ENCODE measurements at regions not wholly inside any gene's neighbourhood (a gene's known extent, or its start where the extent isn't known, plus 50 kb on each side); places are given as distances from the start of the nearest gene placed in this dataset.

GRCh38 chr21:26412885-26413284 lies 160.2 kb downstream of the CYYR1 start:
- DNase-seq (ENCODE audit: low read depth): no peak

DNA sequence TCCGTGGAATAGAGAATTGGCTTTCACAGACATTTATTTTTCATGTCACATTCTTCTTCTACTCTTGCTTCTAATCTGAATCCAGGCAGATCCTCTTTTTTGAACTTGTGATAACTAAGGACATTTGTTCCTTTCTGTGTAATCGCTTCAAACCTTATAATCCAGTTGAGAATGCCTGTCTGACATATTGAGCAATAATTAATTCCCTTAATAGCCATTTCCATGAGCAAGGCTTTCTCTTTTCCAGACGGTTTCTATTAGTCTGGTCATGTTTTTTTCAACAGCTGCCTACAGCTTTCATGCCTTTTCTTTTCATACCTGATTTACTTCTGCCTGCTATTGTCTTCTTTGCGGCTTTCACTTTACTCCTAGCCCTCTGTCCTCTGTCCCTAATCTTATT lies 163.4 kb downstream of the CYYR1 start:
- DNase-seq (ENCODE audit: low read depth): peak; percentile 54

DNA sequence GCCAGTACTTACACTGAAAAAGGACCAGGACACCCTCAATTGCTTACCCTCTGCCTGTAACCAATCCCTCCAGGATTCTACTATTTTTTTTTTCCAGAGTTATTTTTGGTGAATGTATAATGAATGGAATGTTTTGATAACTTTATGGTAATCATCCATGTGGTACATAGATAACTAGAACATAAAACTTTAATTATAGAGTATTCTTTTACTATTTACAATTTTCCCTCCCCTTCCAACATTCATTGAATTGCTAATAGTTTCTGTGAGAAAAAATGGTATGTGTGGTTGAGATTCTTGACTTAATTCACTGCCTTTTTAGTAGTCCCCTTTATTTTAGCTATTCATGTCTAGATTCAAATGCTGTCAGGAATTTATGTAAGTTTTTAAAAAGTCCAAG lies 164.6 kb downstream of the CYYR1 start:
- DNase-seq (ENCODE audit: low read depth): no peak

- no peak for DNase-seq (ENCODE audit: low read depth)
Observed at GRCh38 chr21:26406526-26406925, 166.6 kb downstream of the CYYR1 start.

GRCh38 chr21:26405735-26406361 lies 167.2 kb downstream of the CYYR1 start:
- peak; percentile 88 for DNase-seq (ENCODE audit: low read depth)

GRCh38 chr21:26405071-26405470 lies 168.0 kb downstream of the CYYR1 start:
- DNase-seq (ENCODE audit: low read depth): peak; percentile 51

DNA sequence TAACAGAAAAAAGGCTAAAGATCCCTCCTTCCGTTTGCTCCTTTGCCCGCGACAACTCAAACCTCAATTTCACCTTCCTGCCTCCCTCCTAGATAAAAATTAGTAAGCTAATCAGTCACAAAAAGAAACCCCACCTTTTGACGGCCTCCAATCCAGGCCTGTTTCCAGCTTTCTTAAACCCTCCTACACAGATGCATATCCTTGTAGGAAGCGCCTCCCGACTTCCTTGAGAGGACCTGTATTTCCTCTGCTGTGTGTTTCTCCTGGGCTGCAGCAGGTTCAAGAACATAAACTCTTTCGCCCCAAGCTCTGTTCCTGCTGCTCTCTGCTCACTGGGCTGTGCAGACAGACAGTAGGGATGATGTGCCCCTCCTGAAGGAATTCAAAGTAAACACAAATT lies 168.8 kb downstream of the CYYR1 start:
- DNase-seq (ENCODE audit: low read depth): no peak

- no peak for DNase-seq (ENCODE audit: low read depth)
Observed at GRCh38 chr21:26403321-26403720, 169.8 kb downstream of the CYYR1 start.

- no peak for DNase-seq (ENCODE audit: low read depth)
Observed at GRCh38 chr21:26397545-26397944, 175.5 kb downstream of the CYYR1 start.

DNA sequence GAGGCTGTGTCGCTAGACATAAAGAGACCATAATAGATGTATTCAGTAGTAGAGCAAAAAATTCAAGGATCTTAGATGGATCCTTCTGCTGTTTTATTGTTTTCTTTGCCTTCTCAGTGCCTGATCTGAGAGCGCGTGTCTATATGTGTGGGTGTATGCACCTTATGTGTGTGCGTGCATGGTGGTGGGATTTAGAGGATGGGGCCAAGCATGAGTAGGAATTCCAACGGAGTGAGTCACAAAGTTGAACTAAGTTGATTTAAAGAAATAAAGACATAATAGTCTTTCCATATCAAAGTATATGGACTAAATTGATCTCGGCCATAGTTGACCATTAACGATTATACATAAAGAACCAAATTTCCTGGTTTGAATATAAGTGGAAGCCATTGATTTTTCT lies 178.7 kb downstream of the CYYR1 start:
- no peak for DNase-seq (ENCODE audit: low read depth)

GRCh38 chr21:26391166-26391565 lies 181.9 kb downstream of the CYYR1 start:
- DNase-seq (ENCODE audit: low read depth): no peak

GRCh38 chr21:26389971-26390641 lies 183.0 kb downstream of the CYYR1 start:
- peak; percentile 40 for DNase-seq (ENCODE audit: low read depth)

GRCh38 chr21:26388731-26389231 lies 184.3 kb downstream of the CYYR1 start:
- DNase-seq (ENCODE audit: low read depth): peak; percentile 16

DNA sequence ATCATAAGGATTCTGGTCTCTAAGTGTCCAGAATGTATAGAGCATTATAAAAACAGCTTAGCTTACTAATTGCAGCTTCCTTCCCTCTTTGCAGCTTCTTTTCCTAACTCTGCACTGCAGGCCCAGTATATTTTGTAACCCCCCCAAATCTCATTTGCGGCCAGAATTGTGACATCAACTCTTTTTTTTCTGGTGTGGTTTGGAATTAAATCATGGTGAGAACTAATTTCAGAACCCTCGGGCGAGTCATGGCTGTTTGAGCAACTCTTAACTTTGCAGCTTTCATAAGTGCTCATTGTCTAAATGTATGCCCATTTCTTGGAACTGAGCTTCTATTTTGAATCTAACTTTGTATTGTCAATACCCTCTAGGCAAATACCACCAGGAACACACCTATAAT lies 187.4 kb downstream of the CYYR1 start:
- DNase-seq (ENCODE audit: low read depth): peak; percentile 58

DNA sequence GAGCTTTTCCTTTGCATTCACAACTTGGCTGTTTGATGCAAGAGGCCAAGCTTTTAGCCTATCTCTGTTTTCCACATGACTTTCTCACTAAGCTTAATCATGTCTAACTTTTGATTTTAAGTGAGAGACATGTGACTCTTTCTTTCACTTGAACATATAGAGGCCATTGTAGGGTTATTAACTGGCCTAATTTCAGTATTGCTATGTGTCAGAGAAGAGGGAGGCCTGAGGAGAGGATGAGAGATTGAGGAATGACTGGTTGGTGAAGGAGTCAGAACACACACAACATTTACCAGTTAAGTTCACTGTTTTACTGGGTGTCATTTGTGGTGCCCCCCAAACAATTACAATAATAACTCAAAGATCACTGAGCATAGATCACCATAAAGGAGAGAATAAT lies 193.5 kb downstream of the CYYR1 start:
- DNase-seq (ENCODE audit: low read depth): no peak

- no peak for DNase-seq (ENCODE audit: low read depth)
Observed at GRCh38 chr21:26377111-26377694, 195.9 kb downstream of the CYYR1 start.

- no peak for DNase-seq (ENCODE audit: low read depth)
Observed at GRCh38 chr21:26374817-26375216, 198.3 kb downstream of the CYYR1 start.

DNA sequence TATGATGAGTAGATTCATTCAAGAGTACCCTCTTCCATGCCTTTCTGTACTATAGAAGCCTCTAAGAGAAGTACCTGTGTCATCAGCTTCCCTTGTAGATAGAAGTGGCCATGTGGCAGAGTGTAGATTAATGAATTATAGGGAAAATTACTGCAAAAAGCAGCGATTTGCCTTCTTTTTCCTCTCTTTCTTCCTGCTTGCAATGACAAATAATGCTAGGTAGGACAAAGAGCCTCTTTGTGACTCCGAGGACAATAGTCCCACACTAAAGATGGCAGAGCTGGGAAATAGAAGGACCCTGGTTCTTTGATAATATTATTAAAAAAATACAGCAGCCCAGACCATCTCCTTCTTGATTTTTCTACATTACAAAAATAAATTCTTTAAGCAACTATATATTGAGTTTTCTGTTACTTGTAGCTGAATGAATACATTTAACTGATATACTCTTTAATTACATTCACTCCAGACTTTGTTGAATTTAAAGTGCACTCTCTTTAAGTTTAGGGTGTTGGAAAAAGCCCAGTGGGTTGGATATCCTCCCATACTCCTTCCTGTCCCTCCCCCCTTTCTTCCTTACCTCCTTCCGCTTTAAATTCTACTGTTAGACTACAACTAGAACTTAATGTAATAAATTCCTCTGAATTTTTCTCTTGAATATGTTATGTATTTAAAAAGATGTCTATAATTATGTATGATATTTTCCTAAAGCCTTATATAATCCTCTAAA lies 198.2 kb upstream of the APP start:
- no peak for DNase-seq (ENCODE audit: low read depth)

GRCh38 chr21:26366781-26367180 lies 196.2 kb upstream of the APP start:
- DNase-seq (ENCODE audit: low read depth): no peak

DNA sequence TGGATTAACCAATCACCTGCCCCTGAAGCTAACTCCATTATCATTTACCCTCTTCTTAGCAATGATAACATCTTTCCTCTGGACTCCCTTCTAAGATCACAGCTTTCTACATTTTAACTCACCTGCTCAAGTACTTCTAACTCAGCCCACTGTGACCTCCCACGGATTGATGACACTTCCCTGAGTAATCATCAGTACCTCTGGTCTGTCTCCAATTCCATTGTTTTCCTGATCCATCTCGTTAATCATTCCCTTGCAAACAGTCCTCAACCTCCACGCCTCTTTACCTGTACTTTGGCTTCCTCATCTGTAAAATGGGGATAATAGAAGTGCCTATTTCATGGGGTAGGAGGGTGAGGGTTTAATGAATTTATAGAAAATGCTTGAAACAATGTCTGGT lies 195.3 kb upstream of the APP start:
- no peak for DNase-seq (ENCODE audit: low read depth)

DNA sequence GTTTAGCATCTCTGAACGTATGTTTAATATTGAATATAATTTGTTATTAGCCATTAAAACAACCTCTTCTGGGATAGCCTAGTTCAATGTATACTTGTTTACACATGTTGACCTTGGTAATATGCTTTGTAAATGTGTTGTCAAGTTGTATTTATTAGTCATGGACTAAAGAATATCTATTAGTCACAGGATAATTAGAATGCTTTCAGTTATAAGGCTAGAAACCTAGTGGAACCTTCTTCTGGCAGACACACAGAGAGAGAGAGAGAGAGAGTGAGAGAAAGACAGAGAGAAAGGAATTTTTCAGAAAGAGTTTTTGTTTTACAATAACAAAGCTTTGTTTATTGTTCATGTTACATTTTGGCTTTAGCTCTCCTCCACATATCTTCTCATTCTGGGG lies 181.1 kb upstream of the APP start:
- no peak for DNase-seq (ENCODE audit: low read depth)

- no peak for DNase-seq (ENCODE audit: low read depth)
Observed at GRCh38 chr21:26332867-26333266, 162.3 kb upstream of the APP start.

Measured in amniotic epithelial cell (primary cell).